Upper lobe of left lung (tissue), 6 donors: ENCODE measurements at regions not wholly inside any gene's neighbourhood (a gene's known extent, or its start where the extent isn't known, plus 50 kb on each side); places are given as distances from the start of the nearest gene placed in this dataset.
"Not testable (repeated sequence)": the region's sequence is repeated elsewhere in the genome, so short reads cannot be mapped to it uniquely, and the experiment has no call there.

ENCODE experiments used
- ATAC-seq, 2 donors: fragments of 200-7000 bp; cut with Tn5 transposase; one replicate each; pipeline ENCODE4 v1.9.1; 2022; ENCODE audit warnings: mild to moderate bottlenecking in 2 of 2, moderate library complexity in 2 of 2; ENCODE audit not compliant: low FRiP score in 2 of 2
- DNase-seq, 2 donors: peaks; one replicate each; pipeline ENCODE4 v3.0.0-alpha.2; 2019 to 2020
- H3K27ac ChIP-seq, 4 donors: fragments of 200-600 bp; sonication (generic); one replicate each; pipeline ENCODE4 v1.5.1; 2016 to 2019
- H3K27me3 ChIP-seq, 4 donors: fragments of 200-600 bp; sonication (generic); one replicate each; pipeline ENCODE4 v1.5.1; 2017 to 2019
- H3K36me3 ChIP-seq, 4 donors: fragments of 200-600 bp; sonication (generic); one replicate each; pipeline ENCODE4 v1.5.1; 2016 to 2019
- H3K4me1 ChIP-seq, 4 donors: fragments of 200-600 bp; sonication (generic); one replicate each; pipeline ENCODE4 v1.5.1; 2018 to 2019
- H3K4me3 ChIP-seq, 4 donors: fragments of 200-600 bp; sonication (generic); one replicate each; pipeline ENCODE4 v1.5.1; 2017 to 2019; ENCODE audit warnings: mild to moderate bottlenecking in 2 of 4, moderate library complexity in 1 of 4
- H3K9me3 ChIP-seq, 4 donors: fragments of 200-600 bp; sonication (generic); one replicate each; pipeline ENCODE4 v1.5.1; 2018 to 2019
- EP300 ChIP-seq, 4 donors: sonication (generic); formaldehyde crosslinking; IDR thresholded peaks; one replicate each; pipeline ENCODE4 v1.5.1; 2017; ENCODE audit warnings: antibody characterized with exemption in 4 of 4, control low read depth in 2 of 4
- POLR2A ChIP-seq, 4 donors: fragments of 450-650 bp; IDR thresholded peaks; one replicate each; pipeline ENCODE4 v1.5.1; 2016 to 2017; ENCODE audit warnings: antibody characterized with exemption in 4 of 4, mild to moderate bottlenecking in 2 of 4
- POLR2AphosphoS5 ChIP-seq, 2 donors: sonication (generic); formaldehyde crosslinking; IDR thresholded peaks; one replicate each; pipeline ENCODE4 v1.5.1; 2017; ENCODE audit warnings: antibody characterized with exemption in 2 of 2
- WGBS, 2 donors: methylation state at CpG; one replicate each; pipeline ENCODE4 v1.1.5; 2017 to 2018; 5-methylcytosine and 5-hydroxymethylcytosine counted together
- TF ChIP-seq, protein P1 (sequence below), 6 experiments: fragments of 450-650 bp in 4 of 6; fragments of 200-600 bp in 2 of 6; sonication (generic) in 2 of 6; IDR thresholded peaks; one replicate each; pipeline ENCODE4 v1.5.1; 2016 to 2019; ENCODE audit warnings: antibody characterized with exemption in 6 of 6
- donor health status: DM: no; HTN: no; CAD: no; lungs with moderate emphysema.
- donor health status: DM: no; HTN: yes; CAD: no; lungs with severe emphysema.

DNA sequence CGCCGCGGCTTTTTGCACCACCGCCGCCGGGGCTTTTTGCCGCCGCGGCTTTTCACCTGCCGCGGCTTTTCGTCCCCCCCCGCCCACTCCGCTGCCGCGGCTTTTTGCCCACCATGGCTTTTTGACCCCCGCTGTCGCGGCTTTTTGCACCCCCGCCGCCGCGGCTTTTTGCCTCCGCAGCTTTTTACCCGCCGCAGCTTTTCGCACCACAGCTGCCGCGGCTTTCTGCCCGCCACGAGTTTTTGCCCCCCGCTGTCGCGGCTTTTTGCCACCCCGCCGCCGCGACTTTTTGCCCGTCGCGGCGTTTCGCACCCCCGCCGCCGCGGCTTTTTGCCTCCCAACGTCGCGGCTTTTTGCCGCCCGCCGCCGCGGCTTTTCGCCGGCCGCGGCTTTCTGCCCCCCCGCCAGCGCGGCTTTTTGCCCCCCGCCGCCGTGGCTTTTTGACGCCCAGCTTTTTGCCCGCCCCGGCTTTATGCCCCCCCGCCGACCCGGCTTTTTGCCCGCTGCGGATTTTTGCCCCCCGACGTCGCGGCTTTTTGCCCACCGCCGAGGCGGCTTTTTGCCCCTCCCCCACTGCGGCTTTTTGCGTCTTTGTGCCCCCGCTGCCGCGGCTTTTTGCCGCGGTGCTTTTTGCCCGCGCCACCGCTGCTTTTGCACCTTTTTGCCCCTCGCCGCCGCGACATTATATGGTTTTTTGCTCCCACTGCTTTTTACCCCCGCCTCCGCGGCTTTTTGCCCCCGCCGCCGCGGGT lies 1343.6 kb downstream of the TP53TG3F start:
- ATAC-seq: no peak
- H3K27me3 ChIP-seq: peaks cover 0 to 10% (median 0%) of the 10 kb centered on the region in 4 donors
- peak in 1 of 2 donors; percentile 52 for DNase-seq
- no peaks in the 10 kb centered on the region for H3K4me1 ChIP-seq
- no peak overlapping the region for H3K4me3 ChIP-seq
- H3K36me3 ChIP-seq: no peaks in the 10 kb centered on the region
- WGBS, 2 donors: 63 to 74% methylated on average over 73 to 100 of the region's 101 CpGs
- TF ChIP-seq, protein P1, sequence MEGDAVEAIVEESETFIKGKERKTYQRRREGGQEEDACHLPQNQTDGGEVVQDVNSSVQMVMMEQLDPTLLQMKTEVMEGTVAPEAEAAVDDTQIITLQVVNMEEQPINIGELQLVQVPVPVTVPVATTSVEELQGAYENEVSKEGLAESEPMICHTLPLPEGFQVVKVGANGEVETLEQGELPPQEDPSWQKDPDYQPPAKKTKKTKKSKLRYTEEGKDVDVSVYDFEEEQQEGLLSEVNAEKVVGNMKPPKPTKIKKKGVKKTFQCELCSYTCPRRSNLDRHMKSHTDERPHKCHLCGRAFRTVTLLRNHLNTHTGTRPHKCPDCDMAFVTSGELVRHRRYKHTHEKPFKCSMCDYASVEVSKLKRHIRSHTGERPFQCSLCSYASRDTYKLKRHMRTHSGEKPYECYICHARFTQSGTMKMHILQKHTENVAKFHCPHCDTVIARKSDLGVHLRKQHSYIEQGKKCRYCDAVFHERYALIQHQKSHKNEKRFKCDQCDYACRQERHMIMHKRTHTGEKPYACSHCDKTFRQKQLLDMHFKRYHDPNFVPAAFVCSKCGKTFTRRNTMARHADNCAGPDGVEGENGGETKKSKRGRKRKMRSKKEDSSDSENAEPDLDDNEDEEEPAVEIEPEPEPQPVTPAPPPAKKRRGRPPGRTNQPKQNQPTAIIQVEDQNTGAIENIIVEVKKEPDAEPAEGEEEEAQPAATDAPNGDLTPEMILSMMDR (IDR thresholded peaks at IDR 0.05): no peak
- TF ChIP-seq EP300 (IDR thresholded peaks at IDR 0.05): no peak
- TF ChIP-seq POLR2A (IDR thresholded peaks at IDR 0.05): no peak
- TF ChIP-seq POLR2AphosphoS5 (IDR thresholded peaks at IDR 0.05): no peak
- H3K27ac ChIP-seq: no peak overlapping the region
- H3K9me3 ChIP-seq: peaks cover 0 to 29% (median 10%) of the 10 kb centered on the region in 4 donors

DNA sequence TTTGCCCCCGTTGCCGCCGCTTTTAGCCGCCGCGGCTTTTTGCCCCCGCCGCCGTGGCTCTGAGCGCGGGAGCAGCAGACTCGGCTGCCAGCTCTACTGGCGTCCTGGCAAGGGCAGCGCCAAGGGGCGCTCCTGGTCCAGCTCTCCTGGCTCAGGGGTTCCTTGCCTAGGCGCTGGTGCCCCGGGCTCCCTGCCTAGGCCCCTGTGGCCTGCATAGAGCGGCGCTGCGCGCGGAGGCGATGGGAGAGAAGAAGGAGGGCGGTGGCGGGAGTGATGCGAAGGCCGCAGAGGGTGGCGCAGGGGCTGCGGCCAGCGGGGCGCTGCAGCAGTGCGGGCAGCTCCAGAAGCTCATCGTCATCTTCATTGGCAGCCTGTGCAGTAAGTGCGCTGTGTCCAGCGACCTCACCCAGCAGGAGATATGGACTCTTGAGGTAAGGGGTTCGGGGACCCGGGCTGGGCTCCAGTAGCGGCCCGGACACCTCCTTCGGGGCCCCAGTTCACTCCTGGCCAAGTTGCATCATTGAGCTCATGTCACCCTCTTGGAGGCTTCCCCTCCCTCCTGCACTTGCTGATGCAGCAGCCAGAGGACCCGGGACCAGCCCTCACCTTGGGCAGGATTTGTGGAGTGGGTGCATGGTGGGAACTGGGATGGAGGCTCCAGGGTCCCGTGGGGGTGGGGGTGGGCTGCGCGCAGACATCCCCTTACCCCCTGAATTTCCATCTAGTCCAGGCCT lies 1344.4 kb downstream of the TP53TG3F start:
- ATAC-seq (no peak), DNase-seq (peak in 1 of 2 donors; percentile 80)
- peaks cover 0 to 29% (median 10%) of the 10 kb centered on the region in 4 donors for H3K9me3 ChIP-seq
- TF ChIP-seq, protein P1 (IDR thresholded peaks at IDR 0.05): no peak
- TF ChIP-seq EP300 (IDR thresholded peaks at IDR 0.05) (no peak), POLR2A (IDR thresholded peaks at IDR 0.05) (no peak), POLR2AphosphoS5 (IDR thresholded peaks at IDR 0.05) (no peak)
- no peaks in the 10 kb centered on the region for H3K36me3 ChIP-seq
- no peak overlapping the region for H3K27ac ChIP-seq
- no peak overlapping the region for H3K4me3 ChIP-seq
- H3K4me1 ChIP-seq: no peaks in the 10 kb centered on the region
- 62 to 69% methylated on average over 39 to 44 of the region's 44 CpGs for whole genome bisulfite sequencing, 2 donors
- peaks cover 0 to 10% (median 0%) of the 10 kb centered on the region in 4 donors for H3K27me3 ChIP-seq

- not testable (repeated sequence) for DNase-seq, H3K27ac ChIP-seq, ATAC-seq, H3K36me3 ChIP-seq, H3K27me3 ChIP-seq, H3K4me1 ChIP-seq, H3K4me3 ChIP-seq
- 29 to 31% methylated on average over 1 of the region's 1 CpG for WGBS, 2 donors
- H3K9me3 ChIP-seq: peaks cover 0 to 25% (median 10%) of the 10 kb centered on the region in 4 donors
Observed at GRCh38 chr16:34806992-34807644, 1347.7 kb downstream of the TP53TG3F start.

DNA sequence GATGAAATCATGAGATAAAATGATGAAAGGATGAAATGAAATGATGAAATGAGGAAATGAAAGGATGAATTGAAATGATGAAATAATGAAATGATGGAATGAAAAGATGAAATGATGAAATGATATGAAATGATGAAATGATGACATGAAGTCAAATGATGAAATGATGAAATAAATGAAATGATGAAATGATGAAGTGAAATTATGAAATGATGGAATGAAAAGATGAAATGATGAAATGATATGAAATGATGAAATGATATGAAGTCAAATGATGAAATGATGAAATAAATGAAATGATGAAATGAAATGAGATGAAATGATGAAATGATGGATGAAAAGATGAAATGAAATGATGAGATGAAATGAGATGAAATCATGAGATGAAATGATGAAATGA lies 1348.4 kb downstream of the TP53TG3F start:
- not testable (repeated sequence) for H3K36me3 ChIP-seq, H3K4me1 ChIP-seq, H3K27me3 ChIP-seq, H3K4me3 ChIP-seq, H3K27ac ChIP-seq, ATAC-seq, DNase-seq
- H3K9me3 ChIP-seq: peaks cover 0 to 17% (median 6%) of the 10 kb centered on the region in 4 donors

- H3K4me1 ChIP-seq, H3K4me3 ChIP-seq, H3K27ac ChIP-seq, H3K36me3 ChIP-seq, DNase-seq, ATAC-seq, H3K27me3 ChIP-seq: not testable (repeated sequence)
- peaks cover 0 to 10% (median 3%) of the 10 kb centered on the region in 4 donors for H3K9me3 ChIP-seq
- WGBS, 2 donors: 32 to 51% methylated on average over 2 of the region's 2 CpGs
Observed at GRCh38 chr16:34808530-34808929, 1349.1 kb downstream of the TP53TG3F start.
